ENCODE measurements at regions not wholly inside any gene's neighbourhood (a gene's known extent, or its start where the extent isn't known, plus 50 kb on each side); places are given as distances from the start of the nearest gene placed in this dataset.

DNA sequence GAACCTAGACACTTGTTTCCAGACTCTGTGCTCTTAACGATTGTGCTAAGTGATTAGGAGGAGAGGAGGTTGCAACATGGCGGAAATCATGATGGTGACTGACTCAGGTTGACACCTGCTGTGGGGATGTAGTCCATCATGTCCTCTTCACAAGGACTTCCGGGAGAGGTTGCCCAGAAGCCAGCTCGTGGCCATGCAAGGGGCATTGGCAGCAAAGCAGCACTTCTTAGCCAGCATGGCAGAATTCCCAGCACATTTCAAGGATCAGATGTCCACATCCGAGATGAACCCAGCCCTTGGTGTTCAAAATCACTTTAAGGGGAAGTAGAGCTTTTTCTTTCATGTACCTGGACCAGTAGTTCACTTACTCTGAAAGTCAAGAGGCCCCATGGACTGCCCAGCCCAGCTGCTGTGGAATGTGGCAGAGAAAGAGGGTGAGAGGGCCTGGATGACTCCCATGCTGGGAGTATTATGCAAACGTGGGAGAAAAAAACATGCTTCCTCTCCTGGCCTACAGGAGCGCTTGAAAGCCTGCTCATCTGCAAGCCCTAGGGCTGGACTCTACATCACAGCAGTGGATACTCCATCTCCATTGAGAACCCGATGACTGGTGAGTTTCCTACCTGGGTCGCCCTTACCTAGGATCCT, 65.5 kb downstream of the IRX6 start:
- intact Hi-C loops (cut with DNase I; ENCODE audit: low total_unique reads): no loop called here
- no peak for DNase-seq (ENCODE audit: low spot score in 2 of 2)
- 72 to 74% methylated on average over 9 of the region's 9 CpGs for WGBS, 2 donors
- H3K4me3 ChIP-seq (ENCODE audit: low read depth, poor library complexity, severe bottlenecking): no peak overlapping the region
- TF ChIP-seq POLR2A (IDR thresholded peaks at IDR 0.05) (no peak), CTCF (IDR thresholded peaks at IDR 0.05) (no peak)

DNA sequence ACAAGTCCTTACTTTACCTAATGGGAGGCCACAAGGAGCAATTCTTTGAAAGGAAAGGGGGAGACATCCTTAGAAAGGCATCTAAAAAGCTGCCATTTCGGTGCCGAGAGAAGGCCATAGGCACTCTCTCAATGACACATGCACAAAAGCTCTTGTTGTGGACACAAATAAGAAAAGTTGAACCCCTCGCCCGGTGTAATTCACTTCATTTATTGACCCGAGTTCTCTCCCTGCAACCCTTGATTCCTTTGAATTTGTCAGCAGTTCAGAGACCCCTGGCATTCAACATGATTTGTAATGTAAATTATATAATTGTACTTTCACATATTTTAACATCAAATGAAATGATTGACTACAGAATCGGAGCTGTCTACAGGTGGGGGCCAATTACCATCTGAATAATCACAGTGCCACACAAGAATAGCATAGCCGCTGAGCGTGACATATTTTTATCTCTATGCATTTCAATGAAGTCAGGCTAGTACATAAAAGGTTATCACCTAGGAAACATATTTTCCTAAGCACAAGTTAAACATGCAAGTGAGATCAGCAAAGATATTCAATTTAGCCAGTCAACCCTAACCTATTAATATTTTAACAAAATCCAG, 66.7 kb downstream of the IRX6 start:
- TF ChIP-seq POLR2A (IDR thresholded peaks at IDR 0.05): no peak
- TF ChIP-seq CTCF (IDR thresholded peaks at IDR 0.05): no peak
- WGBS, 2 donors: 83 to 86% methylated on average over 8 of the region's 8 CpGs
- H3K4me3 ChIP-seq (ENCODE audit: low read depth, poor library complexity, severe bottlenecking): no peak overlapping the region
- DNase-seq (ENCODE audit: low spot score in 2 of 2): no peak
- intact Hi-C loops (cut with DNase I; ENCODE audit: low total_unique reads): no loop called here

DNA sequence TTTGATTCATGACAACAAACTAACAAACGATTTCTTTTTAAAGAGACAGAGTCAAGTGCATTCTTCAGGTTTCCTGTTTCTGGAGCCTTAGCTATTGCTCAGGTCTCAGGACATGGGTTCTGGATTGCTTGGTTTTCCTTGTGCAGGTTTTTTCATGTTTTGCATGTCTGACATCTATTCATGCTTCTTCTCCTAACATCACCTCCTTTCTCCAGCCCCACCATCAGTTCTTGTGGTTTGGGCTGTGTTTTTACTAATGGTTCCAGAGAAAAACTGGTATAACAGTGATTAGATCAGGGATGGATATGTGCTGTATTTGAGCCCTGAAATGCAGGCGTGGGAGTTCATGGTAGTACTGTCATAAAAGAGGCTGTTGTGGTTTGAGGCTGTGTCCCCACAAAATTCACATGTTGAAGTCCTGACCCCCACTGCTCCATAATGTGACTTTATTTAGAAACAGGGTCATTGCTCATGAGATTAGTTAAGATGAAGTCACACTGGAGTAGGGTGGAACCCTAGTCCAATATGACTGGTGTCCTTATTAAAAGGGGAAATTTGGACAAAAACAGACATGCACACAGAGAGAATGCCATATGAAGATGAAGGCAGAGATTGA, 67.9 kb downstream of the IRX6 start:
- no peak for DNase-seq (ENCODE audit: low spot score in 2 of 2)
- 42 to 45% methylated on average over 2 of the region's 2 CpGs for WGBS, 2 donors
- intact Hi-C loops (cut with DNase I; ENCODE audit: low total_unique reads): no loop called here
- no peak for TF ChIP-seq CTCF (IDR thresholded peaks at IDR 0.05)
- no peak for TF ChIP-seq POLR2A (IDR thresholded peaks at IDR 0.05)
- no peak overlapping the region for H3K4me3 ChIP-seq (ENCODE audit: low read depth, poor library complexity, severe bottlenecking)

GRCh38 chr16:55392701-55393100, 68.7 kb downstream of the IRX6 start:
- intact Hi-C loops (cut with DNase I; ENCODE audit: low total_unique reads): no loop called here
- DNase-seq (ENCODE audit: low spot score in 2 of 2): no peak
- no peak overlapping the region for H3K4me3 ChIP-seq (ENCODE audit: low read depth, poor library complexity, severe bottlenecking)
- 74 to 79% methylated on average over 1 of the region's 1 CpG for WGBS, 2 donors
- TF ChIP-seq CTCF (IDR thresholded peaks at IDR 0.05) (no peak), POLR2A (IDR thresholded peaks at IDR 0.05) (no peak)

- intact Hi-C loops (cut with DNase I; ENCODE audit: low total_unique reads): no loop called here
- peak in 1 of 2 donors; percentile 46 for DNase-seq (ENCODE audit: low spot score in 2 of 2)
- no peak overlapping the region for H3K4me3 ChIP-seq (ENCODE audit: low read depth, poor library complexity, severe bottlenecking)
- TF ChIP-seq CTCF (IDR thresholded peaks at IDR 0.05) (no peak), POLR2A (IDR thresholded peaks at IDR 0.05) (no peak)
- WGBS, 2 donors: 25 to 28% methylated on average over 4 of the region's 4 CpGs
Measured at GRCh38 chr16:55393991-55394390, 70.0 kb downstream of the IRX6 start.

All from lower leg skin (tissue), 4 donors.